AG04449 (cell line): ENCODE measurements at regions not wholly inside any gene's neighbourhood (a gene's known extent, or its start where the extent isn't known, plus 50 kb on each side); places are given as distances from the start of the nearest gene placed in this dataset.

ENCODE experiments used
- CTCF ChIA-PET: fragments of 350-600 bp; formaldehyde crosslinking; extraction: SDS; loops from one replicate; lab custom pipeline; 2021; ENCODE audit warnings: antibody characterized with exemption; lab: Yijun Ruan, JAX
- POLR2A ChIA-PET: fragments of 400-600, 350-600 bp; formaldehyde crosslinking; extraction: SDS; loops from one replicate; lab custom pipeline; 2020; ENCODE audit warnings: antibody characterized with exemption, inconsistent platforms; lab: Yijun Ruan, JAX
- DNase-seq: peaks from one replicate; pipeline ENCODE4 v3.0.0-alpha.2; 2010; ENCODE audit warnings: low read depth, low spot score
- H3K4me3 ChIP-seq: 2 replicates; pipeline ENCODE4 v1.5.1; 2011; ENCODE audit warnings: low read depth, mild to moderate bottlenecking, control low read depth, low read length
- CTCF ChIP-seq: IDR thresholded peaks from one replicate; pipeline ENCODE4 v1.5.1; 2011; ENCODE audit warnings: mild to moderate bottlenecking, moderate library complexity, low read length, control low read depth, inconsistent platforms; ENCODE audit not compliant: insufficient read depth; ENCODE audit errors: missing control alignments

GRCh38 chr12:14066021-14066420 lies 84.6 kb upstream of the GRIN2B start:
- POLR2A ChIA-PET, result no interaction called here
- CTCF ChIA-PET, result no interaction called here
- H3K4me3 ChIP-seq, result no peak overlapping the region
- DNase-seq, result no peak
- TF ChIP-seq CTCF, result no peak

- H3K4me3 ChIP-seq, result no peak overlapping the region
- no peak for DNase-seq
- ChIA-PET CTCF (no interaction called here), POLR2A (no interaction called here)
- no peak for TF ChIP-seq CTCF
Observed at GRCh38 chr12:14068961-14069360, 87.6 kb upstream of the GRIN2B start.

GRCh38 chr12:14071833-14072232 lies 90.4 kb upstream of the GRIN2B start:
- ChIA-PET CTCF (no interaction called here), POLR2A (no interaction called here)
- no peak for TF ChIP-seq CTCF
- no peak overlapping the region for H3K4me3 ChIP-seq
- DNase-seq, result no peak

GRCh38 chr12:14072987-14073386 lies 91.6 kb upstream of the GRIN2B start:
- ChIA-PET CTCF (no interaction called here), POLR2A (no interaction called here)
- DNase-seq, result no peak
- no peak overlapping the region for H3K4me3 ChIP-seq
- no peak for TF ChIP-seq CTCF

GRCh38 chr12:14075797-14076393 lies 94.5 kb upstream of the GRIN2B start:
- no peak overlapping the region for H3K4me3 ChIP-seq
- ChIA-PET POLR2A (no interaction called here), CTCF (no interaction called here)
- no peak for DNase-seq
- TF ChIP-seq CTCF, result no peak

GRCh38 chr12:14076538-14076937 lies 95.1 kb upstream of the GRIN2B start:
- POLR2A ChIA-PET, result no interaction called here
- CTCF ChIA-PET, result no interaction called here
- no peak overlapping the region for H3K4me3 ChIP-seq
- no peak for DNase-seq
- no peak for TF ChIP-seq CTCF
